ENCODE measurements at regions not wholly inside any gene's neighbourhood (a gene's known extent, or its start where the extent isn't known, plus 50 kb on each side); places are given as distances from the start of the nearest gene placed in this dataset.

DNA sequence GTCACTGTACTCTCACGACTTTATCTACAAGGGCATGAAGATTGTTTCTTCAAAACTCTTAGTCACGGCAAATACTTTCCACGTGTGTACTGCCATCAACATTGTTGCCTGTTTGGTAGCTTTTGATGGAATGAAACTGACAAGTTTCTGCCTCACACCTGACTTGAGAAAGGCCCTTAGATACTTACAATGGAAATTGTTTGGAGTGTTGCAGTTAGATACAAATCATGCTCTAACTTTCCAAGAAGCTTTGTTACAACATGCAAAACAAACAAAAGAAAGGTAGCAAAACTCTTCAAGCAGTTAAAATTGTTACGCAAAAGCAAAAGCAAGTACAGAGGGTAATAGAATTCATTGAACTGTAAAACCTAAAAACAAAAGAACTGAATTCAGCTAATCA lies 91.1 kb upstream of the TLE4 start:
- Histone ChIP-seq H3K4me1 (ENCODE audit: low read length) (no peaks in the 10 kb centered on the region), H3F3A (ENCODE audit: insufficient read depth, low read length) (no peaks in the 10 kb centered on the region), H3K9ac (ENCODE audit: low read length) (no peak overlapping the region), H3K79me2 (ENCODE audit: low read length) (no peaks in the 10 kb centered on the region), H3K27me3 (replicated peaks; ENCODE audit: insufficient read depth, low read length) (no peaks in the 10 kb centered on the region), H3K36me3 (replicated peaks; ENCODE audit: insufficient read depth, low read length) (no peaks in the 10 kb centered on the region), H3K4me3 (ENCODE audit: low read length) (no peak overlapping the region), H3K9me2 (replicated peaks; ENCODE audit: insufficient read depth, low read length) (no peaks in the 10 kb centered on the region), H4K20me1 (ENCODE audit: insufficient read depth, low read length) (no peaks in the 10 kb centered on the region), H2AFZ (ENCODE audit: low read length) (no peak overlapping the region), H3K9me3 (replicated peaks; ENCODE audit: insufficient read depth, low read length) (no peaks in the 10 kb centered on the region), H3K4me2 (ENCODE audit: low read depth, low read length) (no peak overlapping the region), H3K27ac (ENCODE audit: low read length) (no peak overlapping the region)
- DNase-seq: no peak
- TF ChIP-seq EZH2phosphoT487 (IDR thresholded peaks at IDR 0.05; ENCODE audit: low read length) (no peak), EZH2 (optimal IDR thresholded peaks at IDR 0.05; ENCODE audit: low read depth, low read length) (no peak), CTCF (IDR thresholded peaks at IDR 0.05; ENCODE audit: low read length) (no peak)

DNA sequence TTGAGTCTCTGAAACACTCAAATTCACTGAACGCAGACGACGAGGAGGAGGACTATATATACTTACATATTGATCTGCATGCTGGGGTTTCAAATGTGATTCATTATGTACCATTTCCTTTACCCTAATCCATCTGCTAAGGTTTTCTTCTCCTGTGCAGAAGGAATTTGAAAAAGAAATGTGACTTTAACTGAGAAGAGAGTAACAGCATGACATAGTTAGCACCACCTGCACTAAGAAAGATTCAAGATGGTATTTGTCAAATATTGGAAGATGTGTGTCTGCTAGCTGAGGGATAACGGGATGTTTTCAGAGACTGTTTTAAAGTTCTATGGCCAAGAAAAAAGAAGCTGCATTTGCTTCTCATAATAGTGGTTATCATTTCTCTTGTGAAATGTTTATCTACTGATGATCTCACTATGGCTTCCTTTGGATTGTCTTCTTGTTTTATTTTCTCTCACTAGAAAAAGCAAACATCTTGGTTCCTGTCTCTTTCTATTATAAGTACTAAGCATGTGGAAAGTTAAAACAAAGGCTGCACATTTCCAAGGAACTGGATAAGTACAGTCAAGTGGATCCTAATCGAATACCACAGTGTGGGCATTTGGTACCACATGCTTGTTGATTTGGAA lies 89.8 kb upstream of the TLE4 start:
- Histone ChIP-seq H3K36me3 (replicated peaks; ENCODE audit: insufficient read depth, low read length) (no peaks in the 10 kb centered on the region), H3K4me3 (ENCODE audit: low read length) (no peak overlapping the region), H3K9ac (ENCODE audit: low read length) (no peak overlapping the region), H3K9me2 (replicated peaks; ENCODE audit: insufficient read depth, low read length) (no peaks in the 10 kb centered on the region), H3K79me2 (ENCODE audit: low read length) (no peaks in the 10 kb centered on the region), H4K20me1 (ENCODE audit: insufficient read depth, low read length) (no peaks in the 10 kb centered on the region), H3K27ac (ENCODE audit: low read length) (no peak overlapping the region), H3K4me1 (ENCODE audit: low read length) (no peaks in the 10 kb centered on the region), H3K27me3 (replicated peaks; ENCODE audit: insufficient read depth, low read length) (no peaks in the 10 kb centered on the region), H3F3A (ENCODE audit: insufficient read depth, low read length) (no peaks in the 10 kb centered on the region), H2AFZ (ENCODE audit: low read length) (no peak overlapping the region), H3K4me2 (ENCODE audit: low read depth, low read length) (no peak overlapping the region), H3K9me3 (replicated peaks; ENCODE audit: insufficient read depth, low read length) (no peaks in the 10 kb centered on the region)
- DNase-seq: no peak
- TF ChIP-seq EZH2 (optimal IDR thresholded peaks at IDR 0.05; ENCODE audit: low read depth, low read length) (no peak), EZH2phosphoT487 (IDR thresholded peaks at IDR 0.05; ENCODE audit: low read length) (no peak)

DNA sequence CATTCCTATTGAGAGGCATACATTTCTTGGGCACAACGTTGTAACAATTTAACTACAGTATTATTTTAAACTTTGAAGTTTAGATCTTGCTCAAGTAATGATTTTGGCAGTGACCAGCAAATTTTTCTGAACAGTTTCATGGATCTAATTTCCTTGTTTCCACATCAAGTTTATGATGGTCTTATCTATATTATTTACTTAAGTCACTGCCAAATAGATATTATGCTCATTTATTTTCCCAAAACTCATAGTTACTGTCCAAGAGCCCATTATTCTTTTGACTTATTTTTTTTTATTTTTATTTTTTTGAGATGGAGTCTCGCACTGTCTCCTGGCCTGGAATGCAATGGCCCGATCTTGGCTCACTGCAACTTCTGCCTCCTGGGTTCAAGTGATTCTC lies 86.5 kb upstream of the TLE4 start:
- Histone ChIP-seq H3K27me3 (replicated peaks; ENCODE audit: insufficient read depth, low read length) (no peaks in the 10 kb centered on the region), H3F3A (ENCODE audit: insufficient read depth, low read length) (no peaks in the 10 kb centered on the region), H3K9me2 (replicated peaks; ENCODE audit: insufficient read depth, low read length) (no peaks in the 10 kb centered on the region), H2AFZ (ENCODE audit: low read length) (no peak overlapping the region), H3K4me1 (ENCODE audit: low read length) (no peaks in the 10 kb centered on the region), H3K36me3 (replicated peaks; ENCODE audit: insufficient read depth, low read length) (no peaks in the 10 kb centered on the region), H3K27ac (ENCODE audit: low read length) (no peak overlapping the region), H3K79me2 (ENCODE audit: low read length) (no peaks in the 10 kb centered on the region), H3K9ac (ENCODE audit: low read length) (no peak overlapping the region), H4K20me1 (ENCODE audit: insufficient read depth, low read length) (no peaks in the 10 kb centered on the region), H3K4me3 (ENCODE audit: low read length) (no peak overlapping the region), H3K4me2 (ENCODE audit: low read depth, low read length) (no peak overlapping the region), H3K9me3 (replicated peaks; ENCODE audit: insufficient read depth, low read length) (no peaks in the 10 kb centered on the region)
- DNase-seq: no peak
- TF ChIP-seq EZH2 (optimal IDR thresholded peaks at IDR 0.05; ENCODE audit: low read depth, low read length) (no peak), CTCF (IDR thresholded peaks at IDR 0.05; ENCODE audit: low read length) (no peak), EZH2phosphoT487 (IDR thresholded peaks at IDR 0.05; ENCODE audit: low read length) (no peak)

DNA sequence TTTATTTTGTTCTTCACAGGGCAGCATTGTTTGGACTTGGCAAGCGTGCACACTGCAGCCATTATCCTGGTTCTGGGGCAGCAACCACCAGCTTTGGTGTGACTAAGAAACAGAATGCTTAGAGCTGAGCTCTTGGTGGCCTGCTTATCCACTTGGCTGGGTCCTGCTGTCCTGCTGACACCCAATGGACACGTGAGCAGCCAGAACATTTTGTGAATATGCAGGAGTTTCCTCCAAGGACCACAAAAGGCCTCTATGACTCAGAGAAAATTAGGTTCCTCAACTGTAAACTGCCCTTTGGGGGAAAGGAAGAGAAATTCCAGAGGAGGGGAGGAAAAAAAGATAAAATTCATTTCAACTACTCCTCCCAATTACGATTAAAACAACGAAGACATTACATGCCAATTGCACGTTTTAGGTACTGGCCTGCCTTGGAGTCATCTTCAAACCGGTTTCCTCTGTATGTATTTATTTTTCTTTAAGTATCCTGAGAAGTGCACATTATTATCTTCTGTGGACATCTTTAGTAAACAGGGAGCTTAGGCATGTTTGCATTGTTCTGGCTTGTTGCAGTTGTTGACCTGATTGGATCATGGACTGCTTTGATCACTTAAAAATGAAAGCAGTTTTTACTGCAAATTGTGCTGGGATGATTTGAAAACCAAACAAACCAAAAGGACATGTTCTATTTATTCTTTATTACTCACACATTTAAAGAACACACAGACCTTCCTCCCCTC lies 82.3 kb upstream of the TLE4 start:
- no peak for DNase-seq
- H3K9ac ChIP-seq (ENCODE audit: low read length): no peak overlapping the region

More for the DNA sequence above, 82.3 kb upstream of the TLE4 start:
- H3K79me2 ChIP-seq (ENCODE audit: low read length): no peaks in the 10 kb centered on the region
- no peak overlapping the region for H3K4me3 ChIP-seq (ENCODE audit: low read length)
- H3K9me2 ChIP-seq (replicated peaks; ENCODE audit: insufficient read depth, low read length): no peaks in the 10 kb centered on the region
- no peaks in the 10 kb centered on the region for H3K9me3 ChIP-seq (replicated peaks; ENCODE audit: insufficient read depth, low read length)
- no peak overlapping the region for H3K27ac ChIP-seq (ENCODE audit: low read length)
- no peak overlapping the region for H2AFZ ChIP-seq (ENCODE audit: low read length)
- no peak overlapping the region for H3K4me2 ChIP-seq (ENCODE audit: low read depth, low read length)
- no peak for TF ChIP-seq EZH2phosphoT487 (IDR thresholded peaks at IDR 0.05; ENCODE audit: low read length)
- no peaks in the 10 kb centered on the region for H3K4me1 ChIP-seq (ENCODE audit: low read length)
- no peaks in the 10 kb centered on the region for H3F3A ChIP-seq (ENCODE audit: insufficient read depth, low read length)
- no peaks in the 10 kb centered on the region for H3K27me3 ChIP-seq (replicated peaks; ENCODE audit: insufficient read depth, low read length)
- H3K36me3 ChIP-seq (replicated peaks; ENCODE audit: insufficient read depth, low read length): no peaks in the 10 kb centered on the region
- H4K20me1 ChIP-seq (ENCODE audit: insufficient read depth, low read length): no peaks in the 10 kb centered on the region
